ENCODE measurements at regions not wholly inside any gene's neighbourhood (a gene's known extent, or its start where the extent isn't known, plus 50 kb on each side); places are given as distances from the start of the nearest gene placed in this dataset.

DNA sequence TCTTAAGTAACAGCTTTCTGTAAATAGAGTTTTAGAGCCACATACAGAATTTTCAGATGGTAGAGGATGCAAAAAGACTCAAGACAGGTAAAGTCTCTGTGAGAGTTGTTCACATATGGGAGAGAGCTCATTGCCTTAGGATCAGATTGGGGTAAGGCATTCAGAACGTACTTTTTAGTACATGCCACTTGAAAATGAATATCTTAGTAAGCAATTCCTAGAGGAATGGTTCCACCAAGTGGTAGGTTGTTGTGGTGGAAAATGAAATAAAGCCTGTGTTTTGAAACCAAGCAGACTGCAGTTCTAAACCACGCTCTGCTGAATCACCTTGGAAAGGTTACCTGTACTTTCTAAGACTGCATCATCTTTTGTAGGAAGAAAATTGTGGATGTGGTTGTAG is 547.0 kb upstream of the LCORL start:
- Histone ChIP-seq H3K9me3 (peaks cover 0 to 6% (median 0%) of the 10 kb centered on the region in 8 donors), H3K36me3 (no peaks in the 10 kb centered on the region), H3K4me1 (no peaks in the 10 kb centered on the region), H3K4me3 (no peak overlapping the region), H3K27ac (no peak overlapping the region), H3K27me3 (replicated peaks in 1 of 7) (peaks cover 0 to 10% (median 0%) of the 10 kb centered on the region in 7 donors)
- WGBS, 5 donors = 34 to 52% (median 46%) methylated on average over 2 of the region's 2 CpGs
- TF ChIP-seq, protein P1, sequence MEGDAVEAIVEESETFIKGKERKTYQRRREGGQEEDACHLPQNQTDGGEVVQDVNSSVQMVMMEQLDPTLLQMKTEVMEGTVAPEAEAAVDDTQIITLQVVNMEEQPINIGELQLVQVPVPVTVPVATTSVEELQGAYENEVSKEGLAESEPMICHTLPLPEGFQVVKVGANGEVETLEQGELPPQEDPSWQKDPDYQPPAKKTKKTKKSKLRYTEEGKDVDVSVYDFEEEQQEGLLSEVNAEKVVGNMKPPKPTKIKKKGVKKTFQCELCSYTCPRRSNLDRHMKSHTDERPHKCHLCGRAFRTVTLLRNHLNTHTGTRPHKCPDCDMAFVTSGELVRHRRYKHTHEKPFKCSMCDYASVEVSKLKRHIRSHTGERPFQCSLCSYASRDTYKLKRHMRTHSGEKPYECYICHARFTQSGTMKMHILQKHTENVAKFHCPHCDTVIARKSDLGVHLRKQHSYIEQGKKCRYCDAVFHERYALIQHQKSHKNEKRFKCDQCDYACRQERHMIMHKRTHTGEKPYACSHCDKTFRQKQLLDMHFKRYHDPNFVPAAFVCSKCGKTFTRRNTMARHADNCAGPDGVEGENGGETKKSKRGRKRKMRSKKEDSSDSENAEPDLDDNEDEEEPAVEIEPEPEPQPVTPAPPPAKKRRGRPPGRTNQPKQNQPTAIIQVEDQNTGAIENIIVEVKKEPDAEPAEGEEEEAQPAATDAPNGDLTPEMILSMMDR (IDR thresholded peaks at IDR 0.05 in 8 of 11, conservative IDR thresholded peaks at IDR 0.05 in 3 of 11) = no peak
- DNase-seq = no peak
- intact Hi-C loops (cut with DNase I; ENCODE audit: low total_unique reads) = no loop called here

DNA sequence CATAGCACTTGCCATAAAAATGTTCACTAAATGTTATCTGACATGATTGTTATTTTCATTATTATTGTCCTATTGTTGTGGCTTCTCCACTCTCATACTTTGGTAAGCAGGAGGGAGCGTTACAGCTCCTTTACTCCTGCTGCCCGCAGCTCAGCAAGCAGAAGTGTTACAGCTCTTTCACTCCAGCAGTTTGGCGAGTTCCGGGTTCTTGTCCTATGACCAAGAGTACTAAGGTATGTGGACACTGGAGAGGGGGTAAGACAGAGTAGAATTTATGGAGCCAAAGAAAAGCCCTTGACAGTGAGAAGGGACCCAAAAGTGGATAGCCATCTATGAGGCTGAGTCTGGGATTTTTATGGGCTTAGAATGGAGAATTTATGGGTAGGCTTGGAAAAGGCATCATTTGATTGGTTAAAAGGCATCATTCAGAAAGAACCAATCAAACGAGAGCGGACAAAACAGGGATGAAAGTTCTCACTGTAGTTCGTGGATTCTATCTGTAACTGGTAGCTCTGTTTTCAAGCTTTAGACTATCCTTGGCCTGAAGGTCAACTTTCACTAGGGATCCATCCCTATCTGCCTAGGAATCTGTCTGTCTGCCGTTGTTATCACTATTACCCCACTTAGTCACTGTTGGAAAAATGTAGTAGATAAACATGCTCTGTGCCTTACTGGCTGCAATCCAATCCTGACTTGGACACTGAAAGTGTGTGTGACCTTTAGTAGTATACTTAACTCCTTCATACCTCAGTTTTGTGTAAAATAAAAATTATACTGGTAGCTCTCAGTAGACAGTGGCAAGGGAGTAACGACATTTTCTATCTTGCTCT is 545.6 kb upstream of the LCORL start:
- no peak for TF ChIP-seq POLR2AphosphoS5 (IDR thresholded peaks at IDR 0.05)
- no peak for TF ChIP-seq POLR2A (IDR thresholded peaks at IDR 0.05)
- TF ChIP-seq, protein P1 (IDR thresholded peaks at IDR 0.05 in 8 of 11, conservative IDR thresholded peaks at IDR 0.05 in 3 of 11) = no peak
- Histone ChIP-seq H3K9me3 (peaks cover 0 to 6% (median 2%) of the 10 kb centered on the region in 8 donors), H3K27me3 (replicated peaks in 1 of 7) (no peaks in the 10 kb centered on the region), H3K4me1 (no peaks in the 10 kb centered on the region), H3K27ac (no peak overlapping the region), H3K36me3 (no peaks in the 10 kb centered on the region), H3K4me3 (no peak overlapping the region)
- 72 to 89% (median 83%) methylated on average over 9 of the region's 9 CpGs for WGBS, 5 donors
- DNase-seq = no peak
- intact Hi-C loops (cut with DNase I; ENCODE audit: low total_unique reads) = no loop called here

DNA sequence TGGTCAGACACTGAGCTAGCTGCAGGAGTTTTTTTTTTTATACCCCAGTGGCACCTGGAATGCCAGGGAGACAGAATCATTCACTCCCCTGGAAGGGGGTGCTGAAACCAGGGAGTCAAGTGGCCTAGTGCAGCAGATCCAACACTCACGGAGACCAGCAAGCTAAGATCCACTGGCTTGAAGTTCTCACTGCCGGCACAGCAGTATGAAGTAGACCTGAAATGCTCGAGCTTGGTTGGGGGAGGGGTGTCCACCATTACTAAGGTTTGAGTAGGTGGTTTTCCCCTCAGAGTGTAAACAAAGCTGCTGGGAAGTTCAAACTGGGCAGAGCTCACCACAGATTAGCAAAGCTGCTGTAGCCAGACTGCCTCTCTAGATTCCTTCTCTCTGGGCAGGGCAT is 537.9 kb upstream of the LCORL start:
- Histone ChIP-seq H3K9me3 (peaks cover 0 to 7% (median 0%) of the 10 kb centered on the region in 8 donors), H3K36me3 (no peaks in the 10 kb centered on the region), H3K4me1 (no peaks in the 10 kb centered on the region), H3K27me3 (replicated peaks in 1 of 7) (peaks cover 0 to 6% (median 0%) of the 10 kb centered on the region in 7 donors), H3K4me3 (no peak overlapping the region), H3K27ac (no peak overlapping the region)
- 79 to 96% (median 93%) methylated on average over 3 of the region's 3 CpGs for whole genome bisulfite sequencing, 5 donors
- intact Hi-C loops (cut with DNase I; ENCODE audit: low total_unique reads) = no loop called here
- DNase-seq = no peak
- TF ChIP-seq, protein P1 (IDR thresholded peaks at IDR 0.05 in 8 of 11, conservative IDR thresholded peaks at IDR 0.05 in 3 of 11) = no peak
- TF ChIP-seq POLR2AphosphoS5 (IDR thresholded peaks at IDR 0.05) = no peak
- TF ChIP-seq POLR2A (IDR thresholded peaks at IDR 0.05) = no peak

DNA sequence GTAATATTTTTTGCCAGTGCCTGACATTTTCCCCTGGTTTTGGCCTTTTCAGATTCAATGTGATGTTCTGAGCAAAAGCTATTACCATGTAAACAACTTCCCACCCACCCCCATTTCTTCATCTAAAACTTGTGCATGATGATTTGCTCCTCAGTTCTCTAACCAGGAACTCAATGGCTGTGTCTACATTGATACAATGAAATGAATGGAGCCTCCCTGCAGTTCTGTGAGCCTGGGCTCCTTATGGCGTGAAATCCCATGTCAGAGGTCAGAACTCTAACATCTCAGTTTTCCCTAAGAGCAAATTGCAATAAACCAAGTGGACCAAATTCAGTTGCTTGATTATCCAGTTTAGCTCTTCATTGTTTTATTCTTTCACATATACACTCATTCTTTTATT is 534.8 kb upstream of the LCORL start:
- Histone ChIP-seq H3K36me3 (no peaks in the 10 kb centered on the region), H3K4me1 (no peaks in the 10 kb centered on the region), H3K9me3 (peaks cover 0 to 3% (median 0%) of the 10 kb centered on the region in 8 donors), H3K4me3 (no peak overlapping the region), H3K27ac (no peak overlapping the region), H3K27me3 (replicated peaks in 1 of 7) (peaks cover 0 to 6% (median 0%) of the 10 kb centered on the region in 7 donors)
- intact Hi-C loops (cut with DNase I; ENCODE audit: low total_unique reads) = no loop called here
- DNase-seq = no peak
- TF ChIP-seq POLR2AphosphoS5 (IDR thresholded peaks at IDR 0.05) (no peak), POLR2A (IDR thresholded peaks at IDR 0.05) (no peak)
- TF ChIP-seq, protein P1 (IDR thresholded peaks at IDR 0.05 in 8 of 11, conservative IDR thresholded peaks at IDR 0.05 in 3 of 11) = no peak
- WGBS, 5 donors = 77 to 97% (median 85%) methylated on average over 1 of the region's 1 CpG
